GM04503 (cell line): ENCODE measurements at regions not wholly inside any gene's neighbourhood (a gene's known extent, or its start where the extent isn't known, plus 50 kb on each side); places are given as distances from the start of the nearest gene placed in this dataset.
"Not testable (repeated sequence)": the region's sequence is repeated elsewhere in the genome, so short reads cannot be mapped to it uniquely, and the experiment has no call there.

Source experiments
- DNase-seq: peaks from one replicate; pipeline ENCODE4 v3.0.0-alpha.2; 2012; ENCODE audit warnings: low read depth

- no peak for DNase-seq
Measured at GRCh38 chr6:9702914-9703313, 712.0 kb downstream of the TFAP2A start.

DNA sequence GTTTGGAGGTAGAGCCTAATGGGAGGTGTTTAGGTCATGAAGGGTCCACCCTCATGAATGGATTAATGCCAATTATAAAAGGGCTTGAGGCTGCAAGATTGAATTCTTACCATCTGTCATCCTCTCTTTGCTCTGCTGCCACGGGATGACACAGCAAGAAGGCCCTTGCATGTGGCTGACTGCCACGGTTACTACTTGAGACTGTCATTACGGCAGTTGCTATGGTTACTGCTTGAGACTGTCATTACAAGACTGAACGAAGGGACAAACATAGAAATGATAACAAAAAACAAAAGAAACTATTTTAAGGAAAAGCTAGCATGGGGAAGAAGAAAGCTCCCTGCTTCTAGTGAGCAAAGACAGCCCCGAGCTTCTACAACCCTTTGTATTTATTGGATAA lies 715.0 kb downstream of the TFAP2A start:
- DNase-seq: no peak

GRCh38 chr6:9697263-9697931 lies 717.5 kb downstream of the TFAP2A start:
- no peak for DNase-seq

- no peak for DNase-seq
Measured at GRCh38 chr6:9690388-9690787, 724.5 kb downstream of the TFAP2A start.

- not testable (repeated sequence) for DNase-seq
Measured at GRCh38 chr6:9680727-9681126, 734.1 kb downstream of the TFAP2A start.

DNA sequence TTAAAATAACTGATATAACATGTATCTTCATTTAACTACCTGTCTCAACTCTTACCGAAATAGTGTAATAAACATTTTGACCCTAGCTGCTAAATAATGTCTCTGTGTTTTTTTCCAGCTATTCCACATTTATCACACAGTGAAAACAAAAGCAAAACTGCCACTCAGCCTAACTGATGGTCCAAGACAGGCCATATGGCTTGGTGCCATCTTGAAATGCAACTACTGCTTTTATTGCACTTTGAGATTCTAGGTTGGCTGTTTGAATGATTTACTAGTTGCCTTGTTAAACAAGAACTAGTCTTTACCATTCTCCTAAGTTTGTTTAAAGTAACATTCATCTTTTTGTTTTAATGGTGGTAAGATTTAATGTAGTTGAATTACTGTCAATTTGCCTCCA lies 739.8 kb downstream of the TFAP2A start:
- DNase-seq: no peak

- no peak for DNase-seq
Measured at GRCh38 chr6:9659848-9660247, 755.0 kb downstream of the TFAP2A start.

- DNase-seq: no peak
Measured at GRCh38 chr6:9657994-9658393, 756.9 kb downstream of the TFAP2A start.

DNA sequence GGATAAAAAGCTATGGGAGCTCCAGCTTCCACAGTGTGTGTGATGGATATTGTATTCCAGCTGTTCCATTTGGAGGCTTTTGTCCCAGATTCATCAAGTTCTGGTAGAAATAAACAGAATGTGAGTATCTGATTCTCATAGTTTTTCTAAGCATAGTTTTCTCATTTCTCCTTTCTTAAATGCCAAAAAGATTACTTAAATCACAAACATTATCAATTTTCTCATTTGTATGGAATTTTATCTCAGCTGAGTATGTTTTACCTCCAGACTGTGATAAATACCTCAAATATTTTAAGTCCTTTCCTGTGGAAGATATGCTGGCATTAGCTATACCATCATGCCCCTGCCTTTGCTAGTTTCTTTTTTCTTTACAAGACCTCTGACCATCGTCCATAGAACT lies 767.3 kb downstream of the TFAP2A start:
- no peak for DNase-seq

DNA sequence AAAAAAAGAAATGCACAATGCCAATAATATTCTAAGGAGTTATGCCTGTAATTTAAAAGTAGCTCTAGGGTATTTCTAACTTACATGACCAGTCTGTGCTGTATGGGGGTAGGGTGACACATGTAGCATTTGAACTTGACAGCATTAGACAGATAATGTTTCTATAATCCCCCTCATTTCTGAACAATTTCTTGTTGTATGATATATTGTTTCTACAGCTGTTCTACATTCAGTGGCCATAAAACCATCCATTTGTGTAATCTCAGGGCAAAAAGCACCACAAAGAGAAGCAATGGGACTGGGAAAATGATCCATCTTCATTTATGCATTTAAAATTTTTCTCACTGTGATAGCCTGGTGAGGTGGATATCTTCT lies 767.8 kb downstream of the TFAP2A start:
- no peak for DNase-seq

DNA sequence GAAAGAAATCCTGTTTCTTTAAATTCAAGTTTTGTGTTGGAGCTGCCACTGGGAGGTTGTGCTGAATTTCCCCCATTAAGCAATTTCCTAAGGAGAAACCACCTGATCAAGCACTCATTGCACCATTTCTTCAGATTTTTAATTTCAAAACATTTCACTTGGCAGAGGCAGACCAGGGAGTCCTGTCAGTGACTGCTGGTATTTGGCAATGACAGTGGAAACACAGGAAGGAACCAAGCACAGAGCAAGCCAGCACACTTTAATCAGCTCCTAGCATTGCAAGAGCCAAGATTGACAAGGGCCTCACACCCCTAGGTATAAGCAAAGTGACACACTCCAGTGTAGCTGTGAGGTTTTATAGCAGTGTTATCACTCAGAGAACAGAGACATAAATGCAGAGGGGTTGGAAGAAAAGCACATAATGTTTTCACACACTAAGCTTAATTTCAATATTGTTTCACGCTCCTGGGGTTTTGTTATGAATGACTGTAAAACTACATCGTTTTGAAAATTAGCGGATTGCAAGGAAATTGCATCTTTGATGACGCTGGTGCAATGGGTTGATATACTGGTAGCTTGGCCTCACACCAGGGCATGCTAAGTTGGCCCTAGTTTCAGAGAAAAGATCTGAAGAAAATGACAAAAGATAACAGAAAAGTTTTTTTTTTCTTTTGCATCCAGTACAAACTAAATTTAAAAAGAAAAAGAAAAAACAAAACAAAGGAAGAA lies 768.4 kb downstream of the TFAP2A start:
- DNase-seq: peak; percentile 5

DNA sequence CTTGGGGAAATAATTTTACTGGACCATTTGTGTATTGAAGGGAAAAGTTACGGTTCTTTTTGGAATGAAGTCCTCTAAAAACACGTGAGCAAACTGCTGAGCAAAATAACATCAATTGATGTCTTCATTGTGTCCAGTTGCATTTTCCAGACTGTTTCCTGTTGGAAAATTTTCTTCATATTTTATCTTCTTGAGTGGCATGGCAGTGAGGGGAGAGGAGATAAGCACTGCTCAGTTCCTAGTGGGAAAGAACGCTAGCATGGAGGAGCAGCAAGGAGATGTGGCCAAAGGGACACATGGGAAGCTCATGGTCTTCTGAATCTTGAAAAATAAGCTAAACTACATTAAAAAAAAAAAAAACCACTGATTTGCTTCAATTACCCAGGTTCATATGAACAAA lies 776.0 kb downstream of the TFAP2A start:
- DNase-seq: no peak

DNA sequence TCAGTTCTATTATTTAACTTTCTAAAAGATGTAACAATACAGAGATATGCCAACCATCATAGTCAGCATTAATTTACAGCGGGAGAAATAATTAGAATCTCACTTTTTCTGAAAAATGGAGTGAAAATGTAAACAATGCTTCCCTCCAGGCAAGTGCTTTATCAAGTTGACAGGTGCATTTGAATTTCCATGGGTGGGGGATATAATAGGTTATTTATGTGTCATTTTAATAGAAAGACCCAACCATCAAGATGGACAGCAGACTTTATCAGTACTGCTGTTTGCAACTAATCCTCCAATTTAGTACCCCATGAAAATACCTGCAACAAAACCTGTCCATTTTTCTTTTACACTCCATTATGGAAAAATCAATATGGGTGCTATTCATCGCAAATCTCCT lies 780.1 kb downstream of the TFAP2A start:
- no peak for DNase-seq

GRCh38 chr6:9632026-9632425 lies 782.8 kb downstream of the TFAP2A start:
- no peak for DNase-seq

DNA sequence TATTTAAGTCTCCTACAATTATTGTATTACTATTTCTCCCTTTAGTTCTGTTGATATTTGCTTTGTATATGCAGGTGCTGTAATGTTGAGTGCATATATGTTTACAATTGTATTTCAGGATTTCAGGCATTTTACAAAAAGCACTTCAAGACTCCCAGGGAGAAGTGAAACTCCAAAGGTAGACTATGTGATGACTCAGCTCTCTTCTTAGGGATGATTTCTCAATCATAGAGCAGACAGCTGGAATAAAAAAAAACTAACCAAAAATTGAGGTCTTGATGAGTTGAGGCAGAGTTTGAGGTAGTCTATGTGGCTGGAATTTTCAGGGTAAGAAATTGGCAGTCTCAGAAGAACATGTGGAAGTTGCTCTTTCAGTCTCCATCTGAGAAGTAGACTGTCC lies 786.1 kb downstream of the TFAP2A start:
- DNase-seq: no peak

DNA sequence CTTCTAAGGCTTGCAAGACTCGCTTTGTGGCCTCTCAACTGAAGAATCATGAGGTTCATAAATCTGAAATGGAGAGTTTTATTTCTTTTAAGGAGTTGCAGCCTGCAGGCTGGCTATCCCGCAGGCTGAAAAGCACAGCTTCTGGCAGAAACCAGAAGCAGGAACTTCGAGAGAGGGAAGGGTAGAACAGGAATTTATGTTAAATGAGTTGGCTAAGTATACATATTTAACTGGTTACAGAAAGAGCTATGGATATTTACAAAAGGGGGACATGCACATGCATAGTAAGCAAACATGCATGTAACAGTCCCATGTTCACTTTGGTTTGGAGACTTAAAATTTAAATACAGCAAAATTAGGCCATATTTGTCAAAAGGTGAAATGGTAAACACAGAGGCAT lies 787.0 kb downstream of the TFAP2A start:
- no peak for DNase-seq

- DNase-seq: no peak
Measured at GRCh38 chr6:9623985-9624384, 790.9 kb downstream of the TFAP2A start.

- DNase-seq: no peak
Measured at GRCh38 chr6:9623228-9623832, 791.5 kb downstream of the TFAP2A start.

DNA sequence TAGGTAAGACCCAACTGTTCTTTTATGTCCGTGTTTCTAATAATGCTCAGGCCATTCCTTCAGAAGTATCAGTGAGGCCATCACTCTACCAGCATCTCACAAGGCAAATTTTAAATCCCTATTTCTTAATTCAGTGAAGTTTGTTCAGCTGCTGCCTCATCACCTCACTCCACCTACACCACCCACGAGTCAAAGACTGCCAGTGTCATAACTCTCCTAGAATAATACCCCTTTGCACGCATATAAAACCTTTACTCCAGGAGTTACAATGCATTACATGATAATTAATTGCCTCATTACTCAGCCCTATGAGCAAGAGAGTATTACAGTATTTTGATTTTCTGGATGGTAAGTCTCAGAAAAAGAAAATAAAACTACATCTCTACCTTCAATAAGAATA lies 793.6 kb downstream of the TFAP2A start:
- no peak for DNase-seq

GRCh38 chr6:9620687-9621086 lies 794.2 kb downstream of the TFAP2A start:
- no peak for DNase-seq

DNA sequence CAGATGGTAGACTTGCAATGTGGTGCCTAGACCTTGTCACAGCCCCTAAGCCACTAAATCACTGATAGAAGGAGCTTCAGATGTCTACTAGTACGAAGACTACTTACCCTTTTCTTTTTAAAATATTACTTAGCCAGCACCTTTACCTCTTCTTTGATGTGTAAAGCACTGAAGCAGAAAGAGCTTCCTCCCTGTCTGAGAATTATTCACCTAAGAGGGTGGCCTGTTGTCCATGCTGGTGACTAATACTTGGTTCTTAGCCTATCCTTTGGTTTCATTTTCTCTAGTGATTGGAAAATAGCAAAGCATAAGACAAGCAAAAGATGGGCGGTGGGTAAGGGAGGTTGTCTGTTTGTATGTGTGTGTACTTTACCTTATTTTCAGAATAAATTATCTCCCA lies 794.6 kb downstream of the TFAP2A start:
- no peak for DNase-seq

GRCh38 chr6:9614778-9615177 lies 800.1 kb downstream of the TFAP2A start:
- no peak for DNase-seq

- no peak for DNase-seq
Measured at GRCh38 chr6:9612489-9612888, 802.4 kb downstream of the TFAP2A start.
